ENCODE measurements at regions not wholly inside any gene's neighbourhood (a gene's known extent, or its start where the extent isn't known, plus 50 kb on each side); places are given as distances from the start of the nearest gene placed in this dataset.
"Not testable (repeated sequence)": the region's sequence is repeated elsewhere in the genome, so short reads cannot be mapped to it uniquely, and the experiment has no call there.

GRCh38 chr21:23812485-23812884, 1794.8 kb downstream of the MRPL39 start:
- no peak for TF ChIP-seq CTCF (IDR thresholded peaks at IDR 0.05)
- H3K27me3 Mint-ChIP-seq (ENCODE audit: low read depth) = no peaks in the 10 kb centered on the region
- no peaks in the 10 kb centered on the region for H3K4me1 Mint-ChIP-seq (ENCODE audit: low read depth)
- H3K27ac Mint-ChIP-seq (ENCODE audit: unreplicated experiment) = no peak overlapping the region
- DNase-seq (ENCODE audit: low spot score) = no peak
- no peak overlapping the region for H3K4me3 Mint-ChIP-seq (ENCODE audit: unreplicated experiment)
- peaks cover 58% of the 10 kb centered on the region for H3K9me3 Mint-ChIP-seq (ENCODE audit: low read depth)
- no peaks in the 10 kb centered on the region for H3K36me3 Mint-ChIP-seq (ENCODE audit: low read depth)

- no peak for TF ChIP-seq CTCF (IDR thresholded peaks at IDR 0.05)
- H3K9me3 Mint-ChIP-seq (ENCODE audit: low read depth) = peaks cover 53% of the 10 kb centered on the region
- H3K27me3 Mint-ChIP-seq (ENCODE audit: low read depth) = no peaks in the 10 kb centered on the region
- no peak overlapping the region for H3K27ac Mint-ChIP-seq (ENCODE audit: unreplicated experiment)
- no peak overlapping the region for H3K4me3 Mint-ChIP-seq (ENCODE audit: unreplicated experiment)
- H3K36me3 Mint-ChIP-seq (ENCODE audit: low read depth) = no peaks in the 10 kb centered on the region
- H3K4me1 Mint-ChIP-seq (ENCODE audit: low read depth) = no peaks in the 10 kb centered on the region
- no peak for DNase-seq (ENCODE audit: low spot score)
Measured at GRCh38 chr21:23811805-23812204, 1795.5 kb downstream of the MRPL39 start.

GRCh38 chr21:23809573-23809972, 1797.7 kb downstream of the MRPL39 start:
- no peak for TF ChIP-seq CTCF (IDR thresholded peaks at IDR 0.05)
- peaks cover 49% of the 10 kb centered on the region for H3K9me3 Mint-ChIP-seq (ENCODE audit: low read depth)

GRCh38 chr21:23806966-23807548, 1800.2 kb downstream of the MRPL39 start:
- H3K36me3 Mint-ChIP-seq (ENCODE audit: low read depth); H3K27ac Mint-ChIP-seq (ENCODE audit: unreplicated experiment); DNase-seq (ENCODE audit: low spot score); H3K27me3 Mint-ChIP-seq (ENCODE audit: low read depth); H3K4me3 Mint-ChIP-seq (ENCODE audit: unreplicated experiment); H3K4me1 Mint-ChIP-seq (ENCODE audit: low read depth): not testable (repeated sequence)
- peaks cover 47% of the 10 kb centered on the region for H3K9me3 Mint-ChIP-seq (ENCODE audit: low read depth)

More at GRCh38 chr21:23809573-23809972, 1797.7 kb downstream of the MRPL39 start:
- Mint-ChIP-seq H3K27me3 (ENCODE audit: low read depth) (no peaks in the 10 kb centered on the region), H3K4me1 (ENCODE audit: low read depth) (no peaks in the 10 kb centered on the region), H3K27ac (ENCODE audit: unreplicated experiment) (no peak overlapping the region), H3K36me3 (ENCODE audit: low read depth) (no peaks in the 10 kb centered on the region), H3K4me3 (ENCODE audit: unreplicated experiment) (no peak overlapping the region)
- DNase-seq (ENCODE audit: low spot score) = no peak

GRCh38 chr21:23804866-23805265, 1802.4 kb downstream of the MRPL39 start:
- DNase-seq (ENCODE audit: low spot score) = no peak
- no peaks in the 10 kb centered on the region for H3K4me1 Mint-ChIP-seq (ENCODE audit: low read depth)
- H3K27me3 Mint-ChIP-seq (ENCODE audit: low read depth) = no peaks in the 10 kb centered on the region
- TF ChIP-seq CTCF (IDR thresholded peaks at IDR 0.05) = no peak
- H3K36me3 Mint-ChIP-seq (ENCODE audit: low read depth) = no peaks in the 10 kb centered on the region
- H3K9me3 Mint-ChIP-seq (ENCODE audit: low read depth) = peaks cover 45% of the 10 kb centered on the region
- H3K27ac Mint-ChIP-seq (ENCODE audit: unreplicated experiment) = no peak overlapping the region
- no peak overlapping the region for H3K4me3 Mint-ChIP-seq (ENCODE audit: unreplicated experiment)

GRCh38 chr21:23801292-23801691, 1806.0 kb downstream of the MRPL39 start:
- no peaks in the 10 kb centered on the region for H3K36me3 Mint-ChIP-seq (ENCODE audit: low read depth)
- no peaks in the 10 kb centered on the region for H3K27me3 Mint-ChIP-seq (ENCODE audit: low read depth)
- no peak overlapping the region for H3K4me3 Mint-ChIP-seq (ENCODE audit: unreplicated experiment)
- peaks cover 42% of the 10 kb centered on the region for H3K9me3 Mint-ChIP-seq (ENCODE audit: low read depth)
- no peak overlapping the region for H3K27ac Mint-ChIP-seq (ENCODE audit: unreplicated experiment)
- H3K4me1 Mint-ChIP-seq (ENCODE audit: low read depth) = no peaks in the 10 kb centered on the region
- DNase-seq (ENCODE audit: low spot score) = no peak
- no peak for TF ChIP-seq CTCF (IDR thresholded peaks at IDR 0.05)

Data from chondrocyte (in vitro differentiated cells).